Thoracic aorta (tissue), 2 donors: ENCODE measurements at regions not wholly inside any gene's neighbourhood (a gene's known extent, or its start where the extent isn't known, plus 50 kb on each side); places are given as distances from the start of the nearest gene placed in this dataset.

Experiments used
- ATAC-seq: fragments of 150-250 bp; one replicate; pipeline ENCODE4 v1.8.0; 2017; ENCODE audit warnings: low read depth; ENCODE audit not compliant: insufficient number of reproducible peaks, low FRiP score
- DNase-seq: peaks from one replicate; pipeline ENCODE4 v3.0.0-alpha.2; 2020; ENCODE audit warnings: low spot score
- H3K27ac ChIP-seq, 2 donors: fragments of 200-600 bp; sonication (generic); 1 replicate in 1 of 2; 2 replicates in 1 of 2; pipeline ENCODE4 v1.5.1; 2016; ENCODE audit warnings: mild to moderate bottlenecking in 2 of 2, moderate library complexity in 2 of 2
- H3K27me3 ChIP-seq: fragments of 200-600 bp; sonication (generic); replicated peaks from 2 replicates; pipeline ENCODE4 v1.6.0; 2016; ENCODE audit warnings: mild to moderate bottlenecking; ENCODE audit not compliant: insufficient read depth
- H3K36me3 ChIP-seq: fragments of 200-600 bp; sonication (generic); one replicate; pipeline ENCODE4 v1.5.1; 2016
- H3K4me1 ChIP-seq, 2 donors: fragments of 200-600 bp; sonication (generic); 1 replicate in 1 of 2; 2 replicates in 1 of 2; pipeline versions ENCODE4 v1.5.1 to v1.6.0; 2016; ENCODE audit warnings: low read depth in 2 of 2, mild to moderate bottlenecking in 1 of 2; ENCODE audit not compliant: control insufficient read depth in 1 of 2
- H3K4me3 ChIP-seq: fragments of 200-600 bp; sonication (generic); 2 replicates; pipeline ENCODE4 v1.5.1; 2016; ENCODE audit warnings: mild to moderate bottlenecking
- H3K9me3 ChIP-seq: fragments of 200-600 bp; sonication (generic); 2 replicates; pipeline ENCODE4 v1.5.1; 2016
- TF ChIP-seq, protein P1 (sequence below): fragments of 200-600 bp; sonication (generic); IDR thresholded peaks from one replicate; pipeline ENCODE4 v1.5.1; 2019; ENCODE audit warnings: antibody characterized with exemption

- no peak for ATAC-seq
These were observed 194.3 kb upstream of the POF1B start for GRCh38 chrX:85573801-85574200.

GRCh38 chrX:85570496-85570895, 191.0 kb upstream of the POF1B start:
- H3K27ac ChIP-seq, result no peak overlapping the region
- DNase-seq, result no peak
- H3K27me3 ChIP-seq, result no peaks in the 10 kb centered on the region
- no peaks in the 10 kb centered on the region for H3K4me1 ChIP-seq
- no peaks in the 10 kb centered on the region for H3K9me3 ChIP-seq
- ATAC-seq, result no peak
- no peaks in the 10 kb centered on the region for H3K36me3 ChIP-seq
- TF ChIP-seq, protein P1, sequence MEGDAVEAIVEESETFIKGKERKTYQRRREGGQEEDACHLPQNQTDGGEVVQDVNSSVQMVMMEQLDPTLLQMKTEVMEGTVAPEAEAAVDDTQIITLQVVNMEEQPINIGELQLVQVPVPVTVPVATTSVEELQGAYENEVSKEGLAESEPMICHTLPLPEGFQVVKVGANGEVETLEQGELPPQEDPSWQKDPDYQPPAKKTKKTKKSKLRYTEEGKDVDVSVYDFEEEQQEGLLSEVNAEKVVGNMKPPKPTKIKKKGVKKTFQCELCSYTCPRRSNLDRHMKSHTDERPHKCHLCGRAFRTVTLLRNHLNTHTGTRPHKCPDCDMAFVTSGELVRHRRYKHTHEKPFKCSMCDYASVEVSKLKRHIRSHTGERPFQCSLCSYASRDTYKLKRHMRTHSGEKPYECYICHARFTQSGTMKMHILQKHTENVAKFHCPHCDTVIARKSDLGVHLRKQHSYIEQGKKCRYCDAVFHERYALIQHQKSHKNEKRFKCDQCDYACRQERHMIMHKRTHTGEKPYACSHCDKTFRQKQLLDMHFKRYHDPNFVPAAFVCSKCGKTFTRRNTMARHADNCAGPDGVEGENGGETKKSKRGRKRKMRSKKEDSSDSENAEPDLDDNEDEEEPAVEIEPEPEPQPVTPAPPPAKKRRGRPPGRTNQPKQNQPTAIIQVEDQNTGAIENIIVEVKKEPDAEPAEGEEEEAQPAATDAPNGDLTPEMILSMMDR, result no peak
- H3K4me3 ChIP-seq, result no peak overlapping the region

More at GRCh38 chrX:85573801-85574200, 194.3 kb upstream of the POF1B start:
- Histone ChIP-seq H3K27ac (no peak overlapping the region), H3K9me3 (no peaks in the 10 kb centered on the region), H3K27me3 (no peaks in the 10 kb centered on the region), H3K36me3 (no peaks in the 10 kb centered on the region), H3K4me3 (no peak overlapping the region), H3K4me1 (no peaks in the 10 kb centered on the region)
- no peak for DNase-seq
- TF ChIP-seq, protein P1, result no peak

GRCh38 chrX:85569686-85570085, 190.2 kb upstream of the POF1B start:
- TF ChIP-seq, protein P1, result no peak
- Histone ChIP-seq H3K4me3 (no peak overlapping the region), H3K27ac (no peak overlapping the region), H3K9me3 (no peaks in the 10 kb centered on the region), H3K27me3 (no peaks in the 10 kb centered on the region), H3K4me1 (no peaks in the 10 kb centered on the region), H3K36me3 (no peaks in the 10 kb centered on the region)
- no peak for ATAC-seq
- DNase-seq, result no peak

DNA sequence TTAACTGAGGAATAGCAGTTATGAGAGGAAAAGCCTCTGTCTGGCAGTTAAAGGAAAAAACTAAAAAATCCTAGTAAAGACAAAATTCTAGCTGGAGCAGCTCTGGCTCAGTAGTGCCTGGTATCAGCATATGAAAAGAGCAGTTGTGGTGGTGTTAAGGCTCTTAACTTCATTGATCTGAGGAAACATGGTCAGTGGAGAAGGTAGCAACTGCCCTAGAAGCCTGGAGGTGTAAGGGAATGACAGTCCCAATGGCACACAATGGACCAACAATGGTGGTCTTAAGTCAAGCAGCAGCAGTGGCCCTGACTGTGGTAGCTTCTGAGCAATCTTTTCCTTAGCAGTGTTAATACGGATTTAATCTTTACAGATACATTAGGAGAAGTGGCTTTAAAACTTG, 189.6 kb upstream of the POF1B start:
- Histone ChIP-seq H3K27ac (no peak overlapping the region), H3K9me3 (no peaks in the 10 kb centered on the region), H3K36me3 (no peaks in the 10 kb centered on the region), H3K4me3 (no peak overlapping the region), H3K27me3 (no peaks in the 10 kb centered on the region), H3K4me1 (no peaks in the 10 kb centered on the region)
- DNase-seq (no peak), ATAC-seq (no peak)
- TF ChIP-seq, protein P1, result no peak

DNA sequence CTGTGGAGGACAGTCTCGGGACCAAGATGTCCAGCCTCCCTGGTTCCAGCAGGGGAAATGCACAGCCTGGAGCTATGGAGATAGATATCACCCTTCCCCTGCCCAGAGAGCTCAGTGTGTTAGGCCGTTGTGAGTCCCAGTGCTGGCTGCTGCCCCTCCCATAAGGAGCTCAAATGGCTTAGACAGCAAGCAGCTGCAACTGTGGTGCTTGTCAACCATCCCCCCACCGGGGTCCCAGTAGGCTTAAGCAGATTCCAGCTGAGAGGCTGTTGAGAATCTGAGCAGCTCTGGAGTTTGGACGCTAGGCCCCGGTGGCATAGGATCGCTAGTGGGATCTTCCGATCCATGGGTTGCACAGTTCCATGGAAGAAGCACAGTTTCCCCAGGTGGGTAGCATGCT, 181.8 kb upstream of the POF1B start:
- H3K27ac ChIP-seq, result no peak overlapping the region
- no peak for DNase-seq

More for the DNA sequence above, 181.8 kb upstream of the POF1B start:
- no peak overlapping the region for H3K4me3 ChIP-seq
- H3K4me1 ChIP-seq, result no peaks in the 10 kb centered on the region
- TF ChIP-seq, protein P1, result no peak
- H3K9me3 ChIP-seq, result no peaks in the 10 kb centered on the region
- H3K36me3 ChIP-seq, result no peaks in the 10 kb centered on the region
- ATAC-seq, result no peak
- H3K27me3 ChIP-seq, result no peaks in the 10 kb centered on the region
